GM12878 (cell line): ENCODE measurements at regions not wholly inside any gene's neighbourhood (a gene's known extent, or its start where the extent isn't known, plus 50 kb on each side); places are given as distances from the start of the nearest gene placed in this dataset.

Source experiments
- ATF3 ChIP-seq: IDR thresholded peaks from 2 replicates; pipeline ENCODE4 v1.6.1; 2011; ENCODE audit warnings: low read depth, mild to moderate bottlenecking, low read length, moderate library complexity, borderline replicate concordance; ENCODE audit errors: extremely low read depth
- ATF7 ChIP-seq: fragments of 450-650 bp; IDR thresholded peaks from 2 replicates; pipeline ENCODE4 v1.6.1; 2016; ENCODE audit warnings: low read depth, mild to moderate bottlenecking
- CBX5 ChIP-seq: sonication (generic); IDR thresholded peaks from 2 replicates; pipeline ENCODE4 v1.6.1; 2016; ENCODE audit warnings: low read depth, moderate library complexity, mild to moderate bottlenecking, inconsistent platforms
- CTCF ChIP-seq, 3 experiments: IDR thresholded peaks in 2 of 3; conservative IDR thresholded peaks in 1 of 3; 2 replicates each; pipeline ENCODE4 v1.5.1; 2011; ENCODE audit warnings: low read depth in 3 of 3, low read length in 3 of 3, mild to moderate bottlenecking in 3 of 3, control low read depth in 2 of 3, moderate library complexity in 2 of 3, inconsistent platforms in 1 of 3, mixed read lengths in 1 of 3; ENCODE audit not compliant: control insufficient read depth in 2 of 3, insufficient read depth in 1 of 3; ENCODE audit errors: extremely low read depth in 1 of 3
- DPF2 ChIP-seq: fragments of 450-650 bp; IDR thresholded peaks from 2 replicates; pipeline ENCODE4 v1.6.1; 2017; ENCODE audit warnings: mild to moderate bottlenecking
- EP300 ChIP-seq, 2 experiments: fragments of 150-350 bp in 1 of 2; IDR thresholded peaks; 2 replicates each; pipeline ENCODE4 v1.6.1; 2011 to 2012; ENCODE audit warnings: low read depth in 2 of 2, low read length in 2 of 2, borderline replicate concordance in 1 of 2, improper control_type of control experiment in 1 of 2, inconsistent platforms in 1 of 2; ENCODE audit not compliant: control insufficient read depth in 1 of 2
- HCFC1 ChIP-seq: fragments of 150-350 bp; IDR thresholded peaks from 2 replicates; pipeline ENCODE4 v1.6.1; 2014; ENCODE audit warnings: low read length
- KDM1A ChIP-seq: fragments of 200-600 bp; sonication (generic); IDR thresholded peaks from 2 replicates; pipeline ENCODE4 v1.6.1; 2016; ENCODE audit warnings: borderline replicate concordance
- PAX5 ChIP-seq: IDR thresholded peaks from 2 replicates; pipeline ENCODE4 v1.6.1; 2011; ENCODE audit warnings: low read depth, low read length, borderline replicate concordance
- TAF1 ChIP-seq: IDR thresholded peaks from 2 replicates; pipeline ENCODE4 v1.6.1; 2011; ENCODE audit warnings: mild to moderate bottlenecking, low read depth, low read length, borderline replicate concordance
- YY1 ChIP-seq: IDR thresholded peaks from 2 replicates; pipeline ENCODE4 v1.6.1; 2011; ENCODE audit warnings: low read depth, mild to moderate bottlenecking, low read length
- ZNF24 ChIP-seq: fragments of 450-650 bp; IDR thresholded peaks from 2 replicates; pipeline ENCODE4 v1.6.1; 2017; ENCODE audit warnings: antibody characterized with exemption, mild to moderate bottlenecking
- ZSCAN29 ChIP-seq: fragments of 450-650 bp; IDR thresholded peaks from 2 replicates; pipeline ENCODE4 v1.6.1; 2017; ENCODE audit warnings: mild to moderate bottlenecking, moderate library complexity

GRCh38 chr3:5542472-5542871 is 355.0 kb downstream of the EDEM1 start:
- TF ChIP-seq CTCF (IDR thresholded peaks at IDR 0.05 in 2 of 3, conservative IDR thresholded peaks at IDR 0.05 in 1 of 3; ENCODE audit: control insufficient read depth in 2 of 3, extremely low read depth in 1 of 3, insufficient read depth in 1 of 3, low read depth in 3 of 3, low read length in 3 of 3) (no peak), ZNF24 (no peak), KDM1A (no peak), ZSCAN29 (no peak), ATF3 (no peak), HCFC1 (no peak), PAX5 (no peak), YY1 (no peak), EP300 (IDR thresholded peaks at IDR 0.05; ENCODE audit: borderline replicate concordance in 1 of 2, control insufficient read depth in 1 of 2, low read depth in 2 of 2, low read length in 2 of 2) (no peak), DPF2 (no peak), ATF7 (no peak), TAF1 (no peak), CBX5 (no peak)
